K562 (cell line): ENCODE measurements at regions not wholly inside any gene's neighbourhood (a gene's known extent, or its start where the extent isn't known, plus 50 kb on each side); places are given as distances from the start of the nearest gene placed in this dataset.

Experiments
- ATAC-seq: fragments of 200-7000 bp; cut with Tn5 transposase; 3 replicates; pipeline ENCODE4 v1.9.1; 2020; ENCODE audit warnings: moderate library complexity
- BruUV-seq: library from RNA; stranded (reverse); fragments of 400-500 nt; replicated peaks from 2 replicates; lab custom pipeline; 2021; lab: Mats Ljungman, UMichigan
- CTCF ChIA-PET: fragments of 300-600 bp; formaldehyde crosslinking; extraction: SDS; loops from one replicate; lab custom pipeline; 2021; ENCODE audit warnings: low intra/inter-chr PET ratio; lab: Yijun Ruan, JAX
- POLR2A ChIA-PET: fragments of 300-600, 350-650 bp; sonication (Branson Sonifier 250); formaldehyde crosslinking; extraction: SDS; loops from one replicate; lab custom pipeline; 2021; ENCODE audit warnings: antibody characterized with exemption, inconsistent platforms; lab: Yijun Ruan, JAX
- DNase-seq, 4 experiments: peaks; one replicate each; pipeline versions ENCODE4 v3.0.0 to v3.0.0-alpha.2; 2011 to 2018; ENCODE audit warnings: low spot score in 3 of 4, mixed read lengths in 3 of 4; ENCODE audit errors: extremely low read depth in 1 of 4
- FAIRE-seq: peaks from 2 replicates; lab custom pipeline; 2011; peaks lifted over from hg19 to GRCh38; lab: Jason Lieb, UNC
- H2AFZ ChIP-seq: 2 replicates; pipeline ENCODE4 v1.6.0; 2011; ENCODE audit warnings: low read depth, low read length, control low read depth, inconsistent platforms
- H3K27ac ChIP-seq: fragments of 200-600 bp; 3 replicates; pipeline ENCODE4 v1.8.0; 2011; ENCODE audit warnings: low read depth, mild to moderate bottlenecking, control low read depth, inconsistent platforms, low read length, moderate library complexity, mixed read lengths; ENCODE audit errors: extremely low read depth
- H3K27me3 ChIP-seq, 2 experiments: fragments of 300-600 bp in 1 of 2; 2 replicates in 1 of 2; 3 replicates in 1 of 2; pipeline versions ENCODE4 v1.6.0 to v1.8.0; 2011; ENCODE audit warnings: inconsistent platforms in 2 of 2, low read length in 2 of 2, mild to moderate bottlenecking in 1 of 2, mixed read lengths in 1 of 2, moderate library complexity in 1 of 2; ENCODE audit not compliant: control insufficient read depth in 2 of 2, insufficient read depth in 2 of 2
- H3K36me3 ChIP-seq: fragments of 300-600 bp; 3 replicates; pipeline ENCODE4 v1.8.0; 2011; ENCODE audit warnings: mild to moderate bottlenecking, low read length, inconsistent platforms; ENCODE audit not compliant: control insufficient read depth, insufficient read depth
- H3K4me1 ChIP-seq, 2 experiments: fragments of 200-600 bp in 1 of 2; replicated peaks in 1 of 2; 2 replicates in 1 of 2; 3 replicates in 1 of 2; pipeline versions ENCODE4 v1.5.1 to v1.8.0; 2011; ENCODE audit warnings: inconsistent platforms in 2 of 2, low read length in 2 of 2, mild to moderate bottlenecking in 1 of 2, mixed read lengths in 1 of 2, moderate library complexity in 1 of 2; ENCODE audit not compliant: control insufficient read depth in 2 of 2, insufficient read depth in 2 of 2
- H3K4me2 ChIP-seq: 2 replicates; pipeline ENCODE4 v1.6.1; 2011; ENCODE audit warnings: low read length, control low read depth, inconsistent platforms, mixed read lengths; ENCODE audit not compliant: insufficient read depth
- H3K4me3 ChIP-seq: fragments of 200-600 bp; sonication (generic), shearing (Covaris generic); 2 replicates; pipeline ENCODE4 v1.5.1; 2016; ENCODE audit warnings: control low read depth, inconsistent platforms
- H3K79me2 ChIP-seq: fragments of 200-600 bp; 3 replicates; pipeline ENCODE4 v1.8.0; 2011; ENCODE audit warnings: low read length, inconsistent platforms; ENCODE audit not compliant: control insufficient read depth, insufficient read depth
- H3K9ac ChIP-seq, 2 experiments: 2 replicates each; pipeline versions ENCODE4 v1.6.0 to v1.6.1; 2011; ENCODE audit warnings: low read depth in 2 of 2, low read length in 2 of 2, control low read depth in 1 of 2, inconsistent platforms in 1 of 2, mild to moderate bottlenecking in 1 of 2, mixed read lengths in 1 of 2; ENCODE audit not compliant: insufficient read depth in 1 of 2
- H3K9me1 ChIP-seq: one replicate; pipeline ENCODE4 v1.6.0; 2011; ENCODE audit warnings: inconsistent platforms, mild to moderate bottlenecking, low read length, moderate library complexity; ENCODE audit not compliant: control insufficient read depth, insufficient read depth
- H3K9me3 ChIP-seq: replicated peaks from 2 replicates; pipeline ENCODE4 v1.5.1; 2011; ENCODE audit warnings: low read depth, low read length, inconsistent platforms; ENCODE audit not compliant: control insufficient read depth, insufficient read depth
- H4K20me1 ChIP-seq: replicated peaks from 2 replicates; pipeline ENCODE4 v1.6.1; 2011; ENCODE audit warnings: low read length, inconsistent platforms, mixed read lengths; ENCODE audit not compliant: control insufficient read depth, insufficient read depth
- CREB3 ChIP-seq: fragments of 450-650 bp; conservative IDR thresholded peaks from 2 replicates; pipeline ENCODE4 v1.6.1; 2016; ENCODE audit warnings: missing genetic modification characterization, low read depth, mild to moderate bottlenecking, missing compliant biosample characterization, moderate library complexity
- CREB3L1 ChIP-seq: fragments of 450-650 bp; IDR thresholded peaks from 2 replicates; pipeline ENCODE4 v1.6.1; 2014; ENCODE audit warnings: low read depth, mild to moderate bottlenecking, moderate library complexity, borderline replicate concordance
- HNRNPUL1 ChIP-seq: fragments of 200-400 bp; formaldehyde crosslinking; IDR thresholded peaks from 2 replicates; pipeline ENCODE4 v1.6.1; 2017; ENCODE audit warnings: low read length
- LCOR ChIP-seq: sonication (generic); formaldehyde crosslinking; IDR thresholded peaks from 2 replicates; pipeline ENCODE4 v1.8.0; 2022; ENCODE audit warnings: mild to moderate bottlenecking, missing genetic modification reagents
- MYC ChIP-seq, 2 experiments: fragments of 250-450 bp in 1 of 2; sonication (Bioruptor Pico) in 1 of 2; IDR thresholded peaks; 2 replicates each; pipeline versions ENCODE4 v1.5.1 to v1.6.1; 2012 to 2021; ENCODE audit warnings: low read depth in 2 of 2, borderline replicate concordance in 1 of 2, improper control_type of control experiment in 1 of 2, low read length in 1 of 2, mild to moderate bottlenecking in 1 of 2, moderate library complexity in 1 of 2
- TAF9B ChIP-seq: fragments of 450-650 bp; IDR thresholded peaks from 2 replicates; pipeline ENCODE4 v1.6.1; 2018; ENCODE audit warnings: mild to moderate bottlenecking; ENCODE audit not compliant: partially characterized antibody
- UBTF ChIP-seq, 2 experiments: IDR thresholded peaks; 2 replicates each; pipeline ENCODE4 v1.6.1; 2012; ENCODE audit warnings: improper control_type of control experiment in 2 of 2, low read depth in 2 of 2, low read length in 2 of 2, borderline replicate concordance in 1 of 2
- ZBTB49 ChIP-seq: sonication (generic); formaldehyde crosslinking; IDR thresholded peaks from 2 replicates; pipeline ENCODE4 v1.8.0; 2022; ENCODE audit warnings: missing genetic modification reagents, mild to moderate bottlenecking, borderline replicate concordance
- WGBS: fragments of 100-300 bp; shearing (Covaris generic); methylation state at CpG from one replicate; pipeline ENCODE4 v1.1.6; 2016; ENCODE audit warnings: low coverage, mixed read lengths; ENCODE audit not compliant: insufficient coverage; ENCODE audit errors: missing lambda C conversion rate; 5-methylcytosine and 5-hydroxymethylcytosine counted together
- in situ Hi-C: fragments of 300-500 bp; cut with MboI; formaldehyde crosslinking; loops from 4 replicates; pipeline ENCODE4 v1.15.0; 2018; ENCODE audit warnings: inconsistent platforms, mixed read lengths
- intact Hi-C: fragments of 100-400 bp; cut with micrococcal nuclease; formaldehyde crosslinking; loops from 2 replicates; pipeline ENCODE4 v1.14.2; 2022

- H3K4me3 ChIP-seq: no peak overlapping the region
- no peak overlapping the region for H3K27ac ChIP-seq
- H3K9me1 ChIP-seq: no peaks in the 10 kb centered on the region
- no TSS peak for BruUV-seq
- ATAC-seq: no peak
- no peaks in the 10 kb centered on the region for H3K79me2 ChIP-seq
- intact Hi-C loops: no loop called here
- no peaks in the 10 kb centered on the region for H3K9me3 ChIP-seq
- no peaks in the 10 kb centered on the region for H4K20me1 ChIP-seq
- H2AFZ ChIP-seq: no peak overlapping the region
- no peak overlapping the region for H3K4me2 ChIP-seq
- no peaks in the 10 kb centered on the region for H3K36me3 ChIP-seq
- ChIA-PET POLR2A (interaction anchor here (0.7 kb wide), 1 partner anchor 11 kb away, joined by 3 read pairs; no protein-coding TSS in a partner anchor), CTCF (no interaction called here)
- TF ChIP-seq CREB3 (tag) (no peak), LCOR (no peak), ZBTB49 (CRISPR knock-in tag) (no peak), TAF9B (no peak), MYC (IDR thresholded peaks at IDR 0.05; ENCODE audit: low read depth, low read length) (no peak), MYC (CRISPR knock-in tag; IDR thresholded peaks at IDR 0.05; ENCODE audit: borderline replicate concordance, low read depth) (no peak), UBTF (IDR thresholded peaks at IDR 0.05; ENCODE audit: borderline replicate concordance in 1 of 2, low read depth in 2 of 2, low read length in 2 of 2) (no peak), HNRNPUL1 (no peak), CREB3L1 (no peak)
- 19% methylated on average over 3 of the region's 3 CpGs for WGBS
- peaks cover 0 to 4% of the 10 kb centered on the region in 2 experiments; a peak in 1 of 5 replicates for H3K4me1 ChIP-seq
- DNase-seq: no peak
- FAIRE-seq: no peak
- in situ Hi-C loops: no loop called here
- no peak overlapping the region for H3K9ac ChIP-seq
- no peaks in the 10 kb centered on the region for H3K27me3 ChIP-seq
These were observed 366.0 kb upstream of the TRPC7 start for GRCh38 chr5:136731241-136731900.
